ENCODE measurements at regions not wholly inside any gene's neighbourhood (a gene's known extent, or its start where the extent isn't known, plus 50 kb on each side); places are given as distances from the start of the nearest gene placed in this dataset.

DNA sequence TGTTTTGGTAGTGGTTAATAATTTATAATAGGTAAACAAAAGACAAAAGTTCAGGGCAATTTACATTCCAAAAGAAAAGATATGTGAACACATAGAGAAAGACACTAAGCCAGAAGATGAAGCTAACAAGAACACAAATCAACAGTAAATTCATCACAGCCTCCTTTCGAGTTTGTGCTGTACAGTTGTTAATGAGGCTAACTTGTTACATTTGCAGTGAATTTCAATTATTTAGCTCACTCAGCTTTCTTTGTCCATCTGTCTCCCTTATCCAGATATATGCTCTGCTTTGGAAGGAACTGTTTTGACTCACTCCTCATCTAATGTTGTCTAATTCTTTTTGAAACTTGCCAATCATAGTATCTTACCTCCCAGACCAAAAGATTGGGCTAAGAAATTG is 423.3 kb upstream of the OLFM3 start:
- H3K4me3 ChIP-seq (ENCODE audit: low read depth, low read length), result no peak overlapping the region
- no peak for DNase-seq (ENCODE audit: low read depth)
- TF ChIP-seq MYC (IDR thresholded peaks at IDR 0.05; ENCODE audit: low read depth, low read length), result no peak
- no peak for TF ChIP-seq POLR2A (IDR thresholded peaks at IDR 0.05; ENCODE audit: extremely low read depth, insufficient read length)
- TF ChIP-seq, protein P1, sequence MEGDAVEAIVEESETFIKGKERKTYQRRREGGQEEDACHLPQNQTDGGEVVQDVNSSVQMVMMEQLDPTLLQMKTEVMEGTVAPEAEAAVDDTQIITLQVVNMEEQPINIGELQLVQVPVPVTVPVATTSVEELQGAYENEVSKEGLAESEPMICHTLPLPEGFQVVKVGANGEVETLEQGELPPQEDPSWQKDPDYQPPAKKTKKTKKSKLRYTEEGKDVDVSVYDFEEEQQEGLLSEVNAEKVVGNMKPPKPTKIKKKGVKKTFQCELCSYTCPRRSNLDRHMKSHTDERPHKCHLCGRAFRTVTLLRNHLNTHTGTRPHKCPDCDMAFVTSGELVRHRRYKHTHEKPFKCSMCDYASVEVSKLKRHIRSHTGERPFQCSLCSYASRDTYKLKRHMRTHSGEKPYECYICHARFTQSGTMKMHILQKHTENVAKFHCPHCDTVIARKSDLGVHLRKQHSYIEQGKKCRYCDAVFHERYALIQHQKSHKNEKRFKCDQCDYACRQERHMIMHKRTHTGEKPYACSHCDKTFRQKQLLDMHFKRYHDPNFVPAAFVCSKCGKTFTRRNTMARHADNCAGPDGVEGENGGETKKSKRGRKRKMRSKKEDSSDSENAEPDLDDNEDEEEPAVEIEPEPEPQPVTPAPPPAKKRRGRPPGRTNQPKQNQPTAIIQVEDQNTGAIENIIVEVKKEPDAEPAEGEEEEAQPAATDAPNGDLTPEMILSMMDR (IDR thresholded peaks at IDR 0.05; ENCODE audit: low read depth, low read length), result no peak
- TF ChIP-seq, protein P2, sequence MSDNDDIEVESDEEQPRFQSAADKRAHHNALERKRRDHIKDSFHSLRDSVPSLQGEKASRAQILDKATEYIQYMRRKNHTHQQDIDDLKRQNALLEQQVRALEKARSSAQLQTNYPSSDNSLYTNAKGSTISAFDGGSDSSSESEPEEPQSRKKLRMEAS (IDR thresholded peaks at IDR 0.05; ENCODE audit: low read depth, low read length), result no peak

Data from NB4 (cell line).